GM23338 (cell line): ENCODE measurements at regions not wholly inside any gene's neighbourhood (a gene's known extent, or its start where the extent isn't known, plus 50 kb on each side); places are given as distances from the start of the nearest gene placed in this dataset.

Experiments used
- ATAC-seq: fragments of 200-7000 bp; cut with Tn5 transposase; 3 replicates; pipeline ENCODE4 v1.9.1; 2020
- DNase-seq: peaks from one replicate; pipeline ENCODE4 v3.0.0-alpha.2; 2015; ENCODE audit warnings: low spot score
- H2AFZ ChIP-seq: fragments of 200-600 bp; sonication (generic); 2 replicates; pipeline ENCODE4 v1.8.0; 2016; ENCODE audit warnings: antibody characterized with exemption, mild to moderate bottlenecking, moderate library complexity
- H3F3A ChIP-seq: fragments of 200-600 bp; sonication (generic); replicated peaks from 2 replicates; pipeline ENCODE4 v1.8.0; 2017; ENCODE audit warnings: antibody characterized with exemption, mixed run types, low read depth
- H3K27ac ChIP-seq: fragments of 200-600 bp; sonication (generic); 2 replicates; pipeline ENCODE4 v1.6.1; 2016; ENCODE audit warnings: low read depth
- H3K27me3 ChIP-seq: fragments of 200-600 bp; sonication (generic); 2 replicates; pipeline ENCODE4 v1.8.0; 2016; ENCODE audit warnings: mild to moderate bottlenecking, mixed run types, moderate library complexity; ENCODE audit not compliant: insufficient read depth
- H3K36me3 ChIP-seq: fragments of 200-600 bp; sonication (generic); 2 replicates; pipeline ENCODE4 v1.8.0; 2016; ENCODE audit warnings: mild to moderate bottlenecking; ENCODE audit not compliant: insufficient read depth
- H3K4me1 ChIP-seq: fragments of 200-600 bp; sonication (generic); 2 replicates; pipeline ENCODE4 v1.8.0; 2016; ENCODE audit warnings: mild to moderate bottlenecking, moderate library complexity; ENCODE audit not compliant: insufficient read depth
- H3K4me2 ChIP-seq: fragments of 200-600 bp; sonication (generic); 2 replicates; pipeline ENCODE4 v1.7.1; 2017; ENCODE audit warnings: mixed run types
- H3K4me3 ChIP-seq: fragments of 200-600 bp; sonication (generic); 2 replicates; pipeline ENCODE4 v1.6.1; 2016; ENCODE audit warnings: mixed run types
- H3K79me2 ChIP-seq: fragments of 200-600 bp; sonication (generic); replicated peaks from 2 replicates; pipeline ENCODE4 v1.8.0; 2017; ENCODE audit warnings: mild to moderate bottlenecking; ENCODE audit not compliant: insufficient read depth
- H3K9me2 ChIP-seq: fragments of 200-600 bp; sonication (generic); 2 replicates; pipeline ENCODE4 v1.8.0; 2017; ENCODE audit not compliant: insufficient read depth
- H4K20me1 ChIP-seq: fragments of 200-600 bp; sonication (generic); replicated peaks from 2 replicates; pipeline ENCODE4 v1.8.0; 2017; ENCODE audit warnings: mild to moderate bottlenecking; ENCODE audit not compliant: insufficient read depth
- H3K27ac Mint-ChIP-seq: 2 replicates; pipeline ENCODE4 v1.8.0; 2020; ENCODE audit warnings: inconsistent platforms, mild to moderate bottlenecking, moderate library complexity, mixed read lengths
- H3K27me3 Mint-ChIP-seq: 3 replicates; pipeline ENCODE4 v1.8.0; 2022; ENCODE audit warnings: low read depth, mild to moderate bottlenecking, moderate library complexity, mixed read lengths, inconsistent platforms; ENCODE audit not compliant: insufficient read depth, poor library complexity
- H3K36me3 Mint-ChIP-seq: 3 replicates; pipeline ENCODE4 v1.8.0; 2021; ENCODE audit warnings: low read depth, mild to moderate bottlenecking, inconsistent platforms, moderate library complexity, mixed read lengths
- H3K4me1 Mint-ChIP-seq: 3 replicates; pipeline ENCODE4 v1.8.0; 2020; ENCODE audit warnings: mild to moderate bottlenecking, inconsistent platforms, mixed read lengths
- H3K4me3 Mint-ChIP-seq: 3 replicates; pipeline ENCODE4 v1.8.0; 2021; ENCODE audit warnings: moderate library complexity, mild to moderate bottlenecking, inconsistent platforms, mixed read lengths
- H3K9me3 Mint-ChIP-seq: 3 replicates; pipeline ENCODE4 v1.8.0; 2020; ENCODE audit warnings: moderate library complexity, mild to moderate bottlenecking, inconsistent platforms, mixed read lengths
- CREB1 ChIP-seq: fragments of 250-450 bp; sonication (Bioruptor Pico); IDR thresholded peaks from 2 replicates; pipeline ENCODE4 v1.5.0; 2020; ENCODE audit warnings: low read depth, mild to moderate bottlenecking, moderate library complexity
- CTCF ChIP-seq, 2 experiments: fragments of 200-600 bp in 1 of 2; sonication (generic) in 1 of 2; conservative IDR thresholded peaks; 2 replicates each; pipeline versions ENCODE4 v1.5.1 to v1.6.1; 2016 to 2017; ENCODE audit warnings: antibody characterized with exemption in 2 of 2, low read depth in 2 of 2, mild to moderate bottlenecking in 2 of 2, moderate library complexity in 1 of 2
- ETS1 ChIP-seq: IDR thresholded peaks from 2 replicates; pipeline ENCODE4 v1.6.1; 2016; ENCODE audit warnings: antibody characterized with exemption
- EZH2 ChIP-seq: fragments of 200-600 bp; sonication (generic); IDR thresholded peaks from one replicate; pipeline ENCODE4 v1.8.0; 2017; ENCODE audit warnings: antibody characterized with exemption, mild to moderate bottlenecking, low read depth; ENCODE audit not compliant: unreplicated experiment
- JUNB ChIP-seq: IDR thresholded peaks from one replicate; pipeline ENCODE4 v1.6.1; 2016; ENCODE audit warnings: antibody characterized with exemption; ENCODE audit not compliant: unreplicated experiment
- NANOG ChIP-seq: IDR thresholded peaks from 2 replicates; pipeline ENCODE4 v1.6.1; 2016; ENCODE audit warnings: antibody characterized with exemption, borderline replicate concordance
- POLR2AphosphoS5 ChIP-seq: IDR thresholded peaks from 2 replicates; pipeline ENCODE4 v1.6.1; 2016; ENCODE audit warnings: antibody characterized with exemption, low read depth
- STAT1 ChIP-seq: IDR thresholded peaks from one replicate; pipeline ENCODE4 v1.6.1; 2016; ENCODE audit warnings: antibody characterized with exemption; ENCODE audit not compliant: unreplicated experiment
- ZNF331 ChIP-seq: fragments of 250-450 bp; sonication (Bioruptor Pico); IDR thresholded peaks from 2 replicates; pipeline ENCODE4 v1.5.0; 2020; ENCODE audit warnings: low read depth, mild to moderate bottlenecking, moderate library complexity
- ZNF462 ChIP-seq: fragments of 250-450 bp; sonication (Bioruptor Pico); IDR thresholded peaks from 2 replicates; pipeline ENCODE4 v1.5.0; 2020; ENCODE audit warnings: mild to moderate bottlenecking, moderate library complexity

GRCh38 chr10:126804396-126804795, 100.8 kb upstream of the DOCK1 start:
- ATAC-seq (no peak), DNase-seq (no peak)
- no peaks in the 10 kb centered on the region for H3F3A ChIP-seq
- H3K4me3 ChIP-seq: no peak overlapping the region
- H3K4me2 ChIP-seq: no peak overlapping the region
- H3K9me2 ChIP-seq: peaks cover 11% of the 10 kb centered on the region
- Mint-ChIP-seq H3K27ac (no peak overlapping the region), H3K4me1 (no peaks in the 10 kb centered on the region), H3K4me3 (no peak overlapping the region), H3K9me3 (no peaks in the 10 kb centered on the region), H3K36me3 (no peaks in the 10 kb centered on the region), H3K27me3 (no peaks in the 10 kb centered on the region)
- no peaks in the 10 kb centered on the region for H3K36me3 ChIP-seq
- no peak for TF ChIP-seq ETS1
- no peak for TF ChIP-seq CREB1
- no peak for TF ChIP-seq CTCF (conservative IDR thresholded peaks at IDR 0.05; ENCODE audit: low read depth in 2 of 2)
- no peak for TF ChIP-seq POLR2AphosphoS5
- TF ChIP-seq STAT1: no peak
- TF ChIP-seq ZNF331 (CRISPR knock-in tag): no peak
- no peak for TF ChIP-seq ZNF462 (CRISPR knock-in tag)
- TF ChIP-seq JUNB: no peak
- no peak for TF ChIP-seq NANOG
- no peak for TF ChIP-seq EZH2
- H3K27ac ChIP-seq: no peak overlapping the region
- H4K20me1 ChIP-seq: no peaks in the 10 kb centered on the region
- no peaks in the 10 kb centered on the region for H3K27me3 ChIP-seq
- no peaks in the 10 kb centered on the region for H3K4me1 ChIP-seq
- no peak overlapping the region for H2AFZ ChIP-seq
- H3K79me2 ChIP-seq: no peaks in the 10 kb centered on the region
